SIG-M5 treated with dmso at 0.1 percent for 504 hours (cell line): ENCODE measurements at regions not wholly inside any gene's neighbourhood (a gene's known extent, or its start where the extent isn't known, plus 50 kb on each side); places are given as distances from the start of the nearest gene placed in this dataset.
"Not testable (repeated sequence)": the region's sequence is repeated elsewhere in the genome, so short reads cannot be mapped to it uniquely, and the experiment has no call there.

Experiments
- DNase-seq: peaks from one replicate; lab custom pipeline; 2025; ENCODE audit not compliant: unreplicated experiment; lab: John Stamatoyannopoulos, UW

DNA sequence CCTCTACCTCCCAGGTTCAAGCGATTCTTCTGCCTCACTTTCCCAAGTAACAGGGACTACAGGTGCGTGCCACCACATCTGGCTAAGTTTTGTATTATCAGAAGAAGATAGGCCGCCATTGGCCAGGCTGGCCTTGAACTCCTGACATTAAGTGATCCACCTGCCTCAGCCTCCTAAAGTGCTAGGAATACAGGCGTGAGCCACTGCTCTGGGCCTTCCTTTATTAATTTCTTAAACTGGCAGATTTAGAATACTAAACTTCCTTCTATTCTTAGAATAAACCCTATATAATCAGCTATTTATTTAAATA is 86.6 kb downstream of the HFE start:
- no peak for DNase-seq

DNA sequence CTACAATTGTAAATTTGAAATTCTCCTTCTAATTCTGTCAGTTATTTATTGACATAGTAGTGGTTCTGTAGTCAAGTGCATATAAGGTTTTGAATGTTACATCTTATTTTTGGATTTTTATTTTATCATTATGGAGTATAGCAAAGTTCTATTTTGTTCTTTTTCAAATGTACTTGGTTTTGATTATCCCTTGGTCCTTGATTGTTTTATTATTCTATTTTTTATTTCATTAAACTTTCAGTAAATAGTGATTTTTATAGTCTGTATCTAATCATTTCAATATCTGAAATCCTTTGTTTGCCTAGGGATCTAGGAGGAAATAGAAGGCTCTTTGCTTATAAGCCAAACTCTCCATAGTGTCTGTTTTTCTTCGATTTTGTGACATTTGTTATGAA is 87.8 kb downstream of the HFE start:
- DNase-seq = no peak

DNA sequence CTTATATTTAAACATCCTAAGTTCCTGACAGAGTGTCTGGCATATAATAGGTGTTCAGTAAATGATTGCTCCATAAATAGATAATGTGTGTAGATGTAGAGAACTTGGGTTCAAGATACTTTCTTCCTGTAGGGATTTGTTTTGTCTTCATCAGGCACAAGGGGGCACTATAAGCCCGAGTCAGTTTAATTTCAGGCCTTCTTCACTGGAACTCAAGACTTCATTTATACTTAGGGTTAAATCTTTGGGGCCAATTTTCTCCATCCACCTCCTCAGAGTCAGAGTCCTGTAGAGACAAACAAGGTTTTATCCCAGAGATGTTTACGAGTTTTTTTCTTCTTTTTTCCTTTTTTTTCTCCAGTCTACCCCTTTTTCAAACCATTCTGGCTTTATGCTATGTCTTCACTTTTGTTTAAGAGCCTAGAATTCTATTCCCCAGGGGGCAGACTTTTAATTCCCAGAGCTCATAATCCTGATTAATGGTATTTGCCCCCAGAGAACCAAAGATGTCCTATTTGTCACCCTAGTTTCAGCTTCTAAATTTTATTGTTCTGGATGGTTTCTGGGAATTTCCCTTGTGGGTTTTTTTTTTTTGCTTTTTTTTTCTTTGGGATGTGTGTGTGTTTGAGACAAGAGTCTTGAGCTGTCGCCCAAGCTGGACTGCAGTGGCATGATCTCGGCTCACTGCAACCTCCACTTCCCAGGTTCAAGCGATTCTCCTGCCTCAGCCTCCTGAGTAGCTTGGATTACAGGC is 88.4 kb downstream of the HFE start:
- DNase-seq = peak; percentile 86

DNA sequence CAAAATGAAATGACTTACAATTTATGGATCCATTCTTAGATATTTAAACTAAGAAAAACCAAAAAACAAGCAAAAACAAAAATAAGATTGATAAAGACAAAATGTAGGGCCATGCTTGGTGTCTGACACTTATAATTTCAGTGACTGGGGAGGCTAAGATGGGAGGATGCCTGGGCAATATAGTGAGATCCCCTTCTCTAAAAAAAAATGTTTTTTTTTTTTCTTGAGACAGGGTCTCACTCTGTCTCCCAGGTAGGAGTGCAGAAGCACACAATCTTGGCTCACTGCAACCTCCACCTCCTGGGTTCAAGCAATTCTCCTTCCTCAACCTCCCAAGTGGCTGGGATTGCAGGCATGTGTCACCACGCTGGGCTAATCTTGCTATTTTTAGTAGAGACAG is 92.4 kb downstream of the HFE start:
- no peak for DNase-seq

DNA sequence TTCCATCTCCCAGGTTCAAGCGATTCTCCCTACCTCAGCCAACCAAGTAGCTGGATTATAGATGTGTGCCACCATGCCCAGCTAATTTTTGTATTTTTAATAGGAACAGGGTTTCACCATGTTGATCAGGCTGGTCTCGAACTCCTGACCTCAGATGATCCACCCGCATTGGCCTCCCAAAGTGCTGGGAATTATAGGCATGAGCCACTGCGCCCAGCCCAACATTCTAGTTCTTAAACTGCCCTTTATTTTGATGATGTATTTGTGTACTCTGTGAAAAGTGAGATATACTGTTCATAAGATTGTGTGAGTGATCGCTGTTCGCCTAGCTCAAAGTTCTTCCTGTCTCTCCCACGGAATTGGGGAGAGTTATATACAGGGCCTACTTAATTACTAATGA is 93.1 kb downstream of the HFE start:
- DNase-seq = no peak

DNA sequence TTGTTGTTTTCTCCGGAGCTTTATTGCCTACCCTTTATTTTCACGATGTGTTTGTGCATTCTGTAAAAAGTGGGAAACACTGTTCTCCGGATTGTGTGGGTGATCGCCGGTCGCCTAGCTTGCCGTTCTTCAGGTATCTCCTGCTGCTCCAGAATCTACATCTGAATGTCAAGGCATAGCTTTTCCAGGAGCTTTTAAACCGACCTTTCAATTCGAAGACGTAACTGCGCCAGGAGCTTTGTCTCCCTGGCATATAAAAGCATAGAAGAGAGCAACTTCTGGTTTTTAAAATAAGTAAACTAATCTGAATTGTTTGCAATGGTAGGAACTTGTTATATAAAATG is 96.0 kb downstream of the HFE start:
- no peak for DNase-seq

DNA sequence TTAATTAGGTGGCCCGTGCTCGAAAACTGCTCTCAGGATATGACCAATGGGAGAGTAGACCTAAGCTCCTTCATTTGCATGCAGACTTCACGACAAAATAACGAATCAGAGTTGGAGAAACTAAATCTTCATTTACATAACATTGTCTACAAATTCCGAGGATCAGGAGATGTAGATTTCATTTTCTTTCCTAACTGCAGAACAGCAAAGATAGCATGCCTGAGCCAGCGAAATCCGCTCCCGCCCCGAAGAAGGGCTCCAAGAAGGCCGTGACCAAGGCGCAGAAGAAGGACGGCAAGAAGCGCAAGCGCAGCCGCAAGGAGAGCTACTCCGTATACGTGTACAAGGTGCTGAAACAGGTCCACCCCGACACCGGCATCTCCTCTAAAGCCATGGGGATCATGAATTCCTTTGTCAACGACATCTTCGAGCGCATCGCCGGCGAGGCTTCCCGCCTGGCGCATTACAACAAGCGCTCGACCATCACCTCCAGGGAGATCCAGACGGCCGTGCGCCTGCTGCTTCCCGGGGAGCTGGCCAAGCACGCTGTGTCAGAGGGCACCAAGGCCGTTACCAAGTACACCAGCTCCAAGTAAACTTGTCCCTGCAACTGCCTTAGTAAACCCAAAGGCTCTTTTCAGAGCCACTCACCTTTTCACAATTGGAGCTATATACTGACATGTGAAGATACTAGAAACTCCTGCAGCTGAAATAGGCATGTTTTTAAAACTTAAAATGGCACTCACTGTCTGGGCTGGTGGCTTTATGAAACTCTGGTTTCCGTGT is 96.5 kb downstream of the HFE start:
- no peak for DNase-seq

DNA sequence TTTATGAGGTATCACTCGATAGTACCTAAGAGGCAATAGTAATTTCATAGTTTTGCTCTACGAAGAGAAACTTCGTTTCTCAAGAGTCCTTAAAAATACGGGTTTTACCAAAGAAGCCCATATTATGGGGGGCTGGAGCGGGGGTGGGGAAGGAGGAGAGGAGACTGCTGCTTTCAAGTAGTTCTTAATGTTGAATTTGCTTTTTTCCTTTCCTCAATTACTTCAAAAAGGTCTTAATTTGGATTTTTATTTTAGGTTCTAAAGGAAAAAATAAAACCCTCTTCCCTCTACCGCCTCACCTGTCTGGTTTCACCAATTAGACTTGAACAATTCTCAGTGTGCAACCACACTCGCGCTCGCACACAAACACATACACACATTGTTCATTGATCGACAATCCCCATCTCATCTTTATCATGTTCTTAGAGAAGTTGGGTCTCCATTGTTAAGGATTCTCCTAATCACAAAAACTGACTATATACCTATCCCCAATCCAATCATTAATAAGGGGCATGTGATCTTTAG is 97.2 kb downstream of the HFE start:
- no peak for DNase-seq

DNA sequence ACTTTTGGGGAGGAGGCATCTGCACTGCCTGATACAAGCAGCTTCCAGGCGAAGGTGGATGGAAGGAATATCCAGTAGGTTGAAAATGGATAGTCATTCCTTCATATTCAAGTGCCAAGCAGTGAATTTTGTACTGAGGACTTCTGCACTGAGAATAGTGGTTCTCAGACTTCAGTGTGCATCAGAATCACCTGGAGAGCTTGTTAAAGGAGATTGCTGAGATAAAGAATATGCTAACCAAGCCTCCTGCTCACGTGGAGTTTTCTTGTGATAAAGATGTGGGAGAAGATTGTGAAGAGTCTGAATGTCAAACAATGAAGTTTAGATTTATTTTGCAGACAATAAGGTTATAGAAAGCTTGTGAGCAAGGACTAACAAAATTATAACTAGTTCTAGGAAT is 97.8 kb downstream of the HFE start:
- DNase-seq = no peak

DNA sequence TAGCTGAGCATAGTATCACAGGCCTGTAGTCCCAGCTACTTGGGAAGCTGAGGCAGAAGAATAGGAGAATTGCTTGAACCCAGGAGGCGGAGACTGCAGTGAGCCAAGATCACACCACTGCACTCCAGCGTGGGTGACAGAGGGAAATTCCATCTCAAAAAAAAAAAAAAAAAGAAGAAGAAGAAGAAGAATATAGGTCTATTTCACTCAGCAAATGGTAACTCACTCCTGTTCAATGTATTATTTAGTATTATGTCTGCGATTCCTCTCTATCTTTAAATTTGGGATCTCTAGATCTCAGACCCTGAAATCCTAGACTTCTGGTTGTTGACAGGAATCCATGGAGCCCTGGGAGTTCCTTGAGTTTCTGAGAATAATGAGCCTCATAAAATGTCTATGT is 98.6 kb downstream of the HFE start:
- no peak for DNase-seq

DNA sequence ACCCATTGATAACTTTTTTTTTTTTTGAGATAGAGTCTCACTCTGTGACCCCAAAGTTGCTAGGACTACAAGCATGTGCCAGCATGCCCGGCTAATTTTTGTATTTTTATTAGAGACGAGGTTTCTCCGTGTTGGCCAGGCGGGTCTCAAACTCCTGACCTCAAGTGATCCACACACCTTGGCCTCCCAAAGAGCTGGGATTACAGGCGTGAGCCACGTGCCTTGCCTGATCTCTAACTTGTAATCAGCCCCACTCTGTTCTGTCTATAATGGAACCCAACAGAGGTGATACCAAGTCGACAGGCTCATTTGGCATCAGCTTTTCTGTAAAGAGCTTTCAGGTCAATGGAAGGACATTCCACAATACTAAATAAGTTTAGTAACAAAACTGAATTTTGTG is 99.4 kb downstream of the HFE start:
- DNase-seq = no peak

DNA sequence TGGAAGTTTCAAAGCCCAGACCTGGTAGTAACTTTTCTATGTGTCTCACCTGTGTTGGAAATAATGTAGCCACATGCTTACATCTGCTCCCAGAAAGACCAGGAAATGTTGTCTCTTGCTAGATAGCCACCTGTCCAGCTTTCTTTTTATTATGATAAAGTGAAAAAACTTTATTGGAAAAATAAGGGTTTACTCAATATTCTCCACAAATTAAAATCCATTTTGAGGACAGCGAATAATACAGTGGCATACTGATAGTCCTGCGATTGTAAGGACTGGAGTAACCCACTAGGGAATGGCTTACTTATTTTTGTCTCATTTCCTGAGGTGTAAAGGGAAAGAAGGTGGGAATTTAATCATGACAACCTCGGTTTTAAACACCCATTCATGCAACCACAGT is 100.1 kb downstream of the HFE start:
- no peak for DNase-seq

DNA sequence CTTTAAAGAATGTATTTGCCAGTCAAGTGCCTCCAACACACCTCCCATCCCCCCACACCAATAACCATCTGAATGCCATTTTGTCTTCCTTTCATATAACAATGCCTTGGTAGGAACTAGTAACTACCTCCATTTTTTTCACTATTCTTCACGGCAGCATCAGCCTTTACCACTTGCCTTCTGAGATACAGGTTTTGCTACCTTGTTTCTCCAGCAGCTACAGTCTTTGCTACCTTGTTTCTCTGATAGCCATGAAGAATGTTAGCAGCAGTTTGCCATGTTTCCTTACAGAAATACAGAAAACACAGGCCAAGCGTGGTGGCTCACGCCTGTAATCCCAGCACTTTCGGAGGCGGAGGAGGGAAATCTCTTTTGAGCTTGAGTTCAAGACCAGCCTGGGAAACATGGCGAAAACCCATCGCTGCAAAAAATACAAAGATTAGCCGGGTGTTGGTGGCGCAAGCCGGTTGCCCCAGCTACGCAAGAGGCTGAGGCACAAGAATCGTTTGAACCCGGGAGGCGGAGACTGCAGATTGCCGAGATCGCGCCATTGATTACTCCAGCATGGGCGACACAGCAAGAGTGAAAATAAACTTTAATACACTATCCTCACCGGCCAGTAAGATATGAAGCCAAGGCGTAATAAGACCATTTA is 100.9 kb downstream of the HFE start:
- peak; percentile 80 for DNase-seq

DNA sequence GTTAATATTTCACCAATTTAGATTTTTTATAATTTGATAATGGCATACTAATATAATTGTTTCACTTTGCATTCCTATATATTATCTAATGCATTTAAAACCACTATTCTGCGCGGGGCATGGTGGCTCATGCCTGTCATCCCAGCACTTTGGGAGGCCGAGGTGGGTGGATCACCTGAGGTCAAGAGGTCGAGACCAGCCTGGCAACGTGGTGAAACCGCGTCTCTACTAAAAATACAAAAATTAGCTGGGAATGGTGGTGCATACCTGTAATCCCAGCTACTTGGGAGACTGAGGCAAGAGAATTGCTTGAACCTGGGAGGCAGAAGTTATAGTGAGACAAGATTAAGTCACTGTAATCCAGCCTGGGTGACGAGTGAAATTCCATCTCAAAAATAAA is 104.3 kb downstream of the HFE start:
- DNase-seq = not testable (repeated sequence)

DNA sequence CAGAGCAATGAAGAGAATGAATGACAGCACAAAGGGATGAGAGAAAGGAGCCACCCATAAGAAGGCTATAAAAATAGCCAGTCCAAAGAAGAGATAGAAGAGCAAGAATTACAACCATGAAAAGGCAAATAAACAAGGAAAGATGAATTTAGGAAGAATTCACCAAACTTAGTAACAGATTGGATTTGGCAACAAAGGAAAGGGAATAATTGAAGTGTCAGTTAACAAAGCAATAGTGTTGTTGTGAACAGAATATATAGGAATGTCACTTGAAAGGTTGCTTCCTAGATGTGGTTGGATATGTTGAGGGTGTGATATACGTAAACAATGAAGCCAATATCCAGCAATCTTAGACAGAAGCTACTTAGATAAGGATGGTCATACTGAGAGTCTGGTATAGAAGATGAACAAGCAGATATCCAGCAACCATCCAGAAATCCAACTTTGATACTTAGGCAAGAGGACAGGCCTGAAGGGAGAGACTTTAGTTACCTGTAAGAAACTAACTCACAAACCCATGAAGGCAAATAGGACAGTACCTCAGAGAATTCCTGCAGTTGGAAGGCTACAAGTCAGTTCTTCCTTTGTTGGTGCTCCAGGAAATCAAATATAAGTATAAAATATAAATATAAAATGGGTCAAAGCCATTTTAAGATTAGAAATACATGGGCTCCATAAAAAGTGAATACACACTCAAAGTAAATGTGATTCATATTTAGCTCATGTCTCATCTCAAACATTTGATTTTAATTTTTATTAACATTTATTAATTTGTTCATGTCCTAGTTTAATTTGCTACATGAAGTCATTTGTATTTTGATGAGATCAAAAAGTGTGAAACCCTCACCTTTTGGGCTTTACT is 106.5 kb downstream of the HFE start:
- no peak for DNase-seq

DNA sequence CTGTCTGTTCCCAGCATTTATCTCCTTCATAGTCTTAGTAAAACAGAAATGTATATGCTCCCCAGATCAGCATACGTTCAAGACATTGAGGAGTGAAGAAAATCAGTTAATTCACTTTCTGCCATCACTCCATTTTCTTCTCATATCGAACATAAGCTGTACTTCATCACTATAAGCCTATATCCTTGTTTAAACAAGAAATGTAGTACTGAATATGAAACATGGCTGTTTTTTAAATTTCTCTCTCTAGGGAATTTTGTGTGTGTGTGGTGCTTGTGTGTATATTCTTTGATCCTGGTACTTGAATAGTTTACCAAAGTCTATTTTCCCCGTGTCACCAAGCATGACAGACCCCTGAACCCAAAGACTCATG is 107.1 kb downstream of the HFE start:
- no peak for DNase-seq

DNA sequence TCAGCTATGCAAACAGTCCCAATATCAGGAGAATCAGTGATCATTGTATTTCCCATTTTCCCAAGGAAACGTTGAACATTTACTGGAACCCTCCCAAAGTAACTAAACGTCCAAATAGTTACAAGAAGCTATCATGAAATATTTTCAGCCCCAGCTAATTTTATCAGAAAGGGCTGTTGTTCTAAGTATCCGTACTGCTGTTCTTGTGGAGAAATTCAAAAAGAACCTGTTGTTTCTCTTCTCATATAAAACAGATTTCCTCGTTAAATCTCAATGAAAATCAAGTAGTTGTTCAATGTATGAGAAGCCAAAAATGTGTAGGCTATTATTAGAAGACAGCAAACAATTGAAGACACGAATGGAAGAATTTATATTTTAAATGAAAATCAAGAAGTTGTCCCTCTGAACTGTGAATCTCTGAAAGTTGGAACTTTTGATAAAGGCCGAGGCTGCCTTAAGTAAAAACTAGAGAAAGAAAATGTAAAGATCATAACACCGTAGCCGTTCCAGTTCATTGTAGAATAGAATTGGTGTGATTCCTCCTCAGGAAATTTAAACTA is 107.7 kb downstream of the HFE start:
- no peak for DNase-seq

DNA sequence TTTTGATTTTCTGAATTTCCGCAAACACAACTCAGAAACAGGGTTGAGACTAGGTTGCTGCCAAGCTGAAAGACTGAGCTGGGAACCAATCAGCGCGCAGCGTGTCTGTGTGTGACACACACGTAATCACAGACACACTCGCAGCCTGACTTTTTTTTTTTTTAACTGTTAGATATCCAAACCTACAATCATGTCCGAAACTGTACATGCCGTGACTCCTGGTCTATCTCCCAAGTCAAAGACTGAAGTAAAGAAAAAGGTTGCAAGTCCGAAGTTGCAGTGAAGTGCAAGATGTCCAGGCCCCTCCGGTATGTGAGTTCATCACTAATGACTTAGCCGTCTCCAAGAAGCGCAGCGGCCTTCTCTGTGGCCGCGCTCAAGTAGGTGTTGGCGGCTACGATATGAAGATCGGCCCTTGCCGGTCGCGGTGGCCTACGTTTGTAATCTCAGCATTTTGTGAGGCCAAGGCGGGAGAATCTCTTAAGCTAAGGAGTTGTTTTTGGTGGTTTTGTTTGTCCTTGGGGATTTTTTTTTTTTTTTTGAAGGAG is 108.2 kb downstream of the HFE start:
- DNase-seq = peak; percentile 91

DNA sequence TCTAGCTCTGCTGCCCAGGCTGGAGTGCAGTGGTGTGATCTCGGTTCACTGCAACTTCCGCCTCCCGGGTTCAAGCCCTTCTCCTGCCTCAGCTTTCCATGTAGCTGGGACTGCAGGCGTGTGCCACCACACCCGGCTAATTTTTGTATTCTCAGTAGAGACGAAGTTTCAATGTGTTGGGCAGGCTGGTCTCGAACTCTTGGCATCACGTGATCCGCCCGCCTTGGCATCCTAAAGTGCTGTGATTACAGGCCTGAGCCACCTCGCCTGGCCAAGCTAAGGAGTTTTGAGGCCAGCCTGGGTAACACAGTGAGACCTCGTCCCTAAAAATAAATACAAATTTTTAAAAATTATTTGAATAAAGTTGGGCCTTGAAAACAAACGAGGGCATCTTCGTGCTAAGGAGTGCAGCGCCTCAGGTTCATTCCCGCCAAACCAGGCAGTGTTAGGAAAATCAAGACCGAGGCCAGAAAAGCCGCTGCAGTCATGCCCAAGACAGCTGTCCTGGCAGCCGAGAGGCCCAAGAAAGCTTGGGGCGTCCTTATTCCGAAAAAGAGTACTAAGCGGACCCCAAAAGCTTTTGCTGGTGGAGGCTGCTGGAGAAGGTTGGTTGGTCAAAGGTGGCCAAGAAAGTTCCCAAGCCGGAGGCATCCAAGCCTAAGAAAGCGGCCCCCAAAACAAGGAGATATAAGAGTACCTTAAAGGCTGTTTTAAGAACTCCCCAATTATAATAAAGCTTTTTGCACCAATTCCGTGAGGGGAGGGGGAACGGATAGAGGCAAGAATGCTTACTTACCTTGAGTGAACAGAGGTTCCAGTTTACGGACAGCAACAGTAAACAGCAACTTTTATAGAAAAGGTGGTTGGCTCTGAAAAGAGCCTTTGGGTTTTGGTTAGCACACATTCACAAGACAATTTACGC is 109.0 kb downstream of the HFE start:
- DNase-seq = peak; percentile 60
